ENCODE measurements at regions not wholly inside any gene's neighbourhood (a gene's known extent, or its start where the extent isn't known, plus 50 kb on each side); places are given as distances from the start of the nearest gene placed in this dataset.

- DNase-seq: no peak
Observed at GRCh38 chr1:168381850-168382249, 101.2 kb downstream of the TBX19 start.

DNA sequence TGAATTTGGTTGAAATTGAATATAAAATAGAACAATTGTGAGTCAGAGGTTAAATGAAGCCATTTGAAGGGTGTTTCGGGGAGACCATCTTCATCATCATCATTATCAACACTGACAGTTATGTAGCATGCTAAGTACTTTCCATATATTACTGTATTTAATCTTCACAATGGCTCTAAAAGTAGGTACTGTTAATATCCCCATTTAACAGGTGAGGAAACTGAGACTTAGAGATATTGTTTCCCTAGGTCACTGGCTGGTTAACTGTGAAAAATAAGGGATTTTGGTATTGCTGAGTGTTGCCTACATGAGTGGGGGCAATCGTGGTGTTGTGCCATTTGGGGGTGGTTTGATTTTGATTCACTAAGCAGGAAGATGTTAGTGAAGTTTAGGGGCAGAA lies 100.3 kb downstream of the TBX19 start:
- DNase-seq: no peak

DNA sequence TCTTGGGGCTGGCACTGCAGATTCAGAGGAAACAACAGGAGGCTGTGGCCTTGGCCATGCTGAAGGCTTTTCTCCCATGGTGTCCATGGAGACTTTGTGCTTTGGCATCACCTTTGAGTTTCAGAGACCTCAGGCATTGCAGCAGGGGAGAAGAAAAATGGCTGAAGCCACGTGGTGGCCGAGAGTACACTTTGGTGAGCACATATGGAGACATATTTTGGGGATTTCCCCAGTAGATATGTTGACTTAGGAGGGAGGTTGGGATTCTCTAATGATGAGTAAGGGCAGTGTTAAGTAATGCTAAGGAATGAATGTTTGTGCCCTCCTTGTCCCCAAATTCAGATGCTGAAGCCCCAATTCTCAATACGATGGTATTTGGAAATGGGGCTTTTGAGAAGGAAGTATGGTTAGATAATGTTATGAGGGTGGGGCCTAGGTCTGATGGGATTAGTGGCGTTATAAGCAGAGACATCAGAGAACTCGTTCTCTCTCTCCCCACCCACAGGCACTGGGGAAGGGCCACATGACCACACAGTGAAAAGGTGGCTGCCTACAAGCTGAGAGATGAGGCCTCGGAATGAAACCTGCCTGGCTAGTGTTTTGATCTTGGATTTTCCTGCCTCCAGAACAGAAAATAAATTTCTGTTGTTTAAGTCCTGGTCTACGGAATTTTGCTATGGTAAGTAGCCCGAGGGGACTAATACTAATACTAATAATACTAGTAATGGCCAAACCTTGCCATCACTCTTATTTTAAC lies 98.6 kb downstream of the TBX19 start:
- DNase-seq: no peak

DNA sequence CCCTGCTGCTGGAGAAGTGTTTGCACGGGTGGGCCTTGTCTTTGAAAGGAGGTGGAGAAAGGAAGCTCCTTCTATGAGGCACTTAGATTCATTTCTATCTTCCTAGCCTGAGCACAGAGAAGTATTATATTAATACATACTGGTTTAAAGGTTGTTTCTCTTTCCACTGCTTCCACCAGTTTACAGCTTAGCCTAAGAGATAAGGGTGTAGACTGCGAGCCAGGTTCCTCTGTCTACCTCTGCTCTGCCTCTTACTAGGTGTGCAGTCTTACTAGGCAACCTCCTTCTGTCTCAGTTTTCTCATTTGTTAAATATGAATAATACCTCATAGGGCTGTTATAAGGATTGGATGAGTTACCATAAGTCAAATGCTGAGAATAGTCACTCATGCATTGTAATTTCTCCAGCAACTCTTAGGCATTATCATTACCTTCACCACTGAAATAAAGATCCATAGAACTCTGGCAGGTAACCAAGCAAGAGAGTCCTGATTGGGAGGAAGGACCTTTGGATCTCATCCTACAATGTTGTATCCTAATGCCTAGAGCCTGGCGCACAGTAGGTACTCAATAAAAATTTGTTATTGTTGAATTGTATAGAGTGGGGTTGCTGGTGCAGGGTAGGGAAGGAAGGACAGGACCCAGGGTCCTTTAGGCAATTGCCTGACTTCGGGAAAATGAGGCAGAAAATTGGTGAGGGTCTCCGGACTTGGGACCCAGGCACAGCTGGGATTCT lies 95.1 kb downstream of the TBX19 start:
- no peak for DNase-seq

GRCh38 chr1:168374566-168374965 lies 93.9 kb downstream of the TBX19 start:
- DNase-seq: no peak

DNA sequence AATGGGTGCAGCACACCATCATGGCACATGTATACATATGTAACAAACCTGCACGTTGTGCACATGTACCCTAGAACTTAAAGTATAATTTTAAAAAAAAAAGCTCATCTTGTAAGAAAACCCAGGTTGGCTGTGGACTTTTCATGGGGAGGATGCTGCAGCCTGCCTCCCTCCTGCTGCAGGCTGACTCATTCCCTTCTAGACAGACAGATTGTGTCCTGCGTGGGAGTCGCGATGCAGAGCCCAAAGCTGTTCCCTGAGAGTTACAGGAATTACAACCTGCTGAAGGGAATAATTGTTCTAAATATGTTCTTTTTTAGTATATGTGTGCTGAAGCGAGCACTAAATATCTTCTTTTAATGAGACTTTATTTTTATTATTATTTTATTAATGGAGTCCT lies 93.2 kb downstream of the TBX19 start:
- no peak for DNase-seq

DNA sequence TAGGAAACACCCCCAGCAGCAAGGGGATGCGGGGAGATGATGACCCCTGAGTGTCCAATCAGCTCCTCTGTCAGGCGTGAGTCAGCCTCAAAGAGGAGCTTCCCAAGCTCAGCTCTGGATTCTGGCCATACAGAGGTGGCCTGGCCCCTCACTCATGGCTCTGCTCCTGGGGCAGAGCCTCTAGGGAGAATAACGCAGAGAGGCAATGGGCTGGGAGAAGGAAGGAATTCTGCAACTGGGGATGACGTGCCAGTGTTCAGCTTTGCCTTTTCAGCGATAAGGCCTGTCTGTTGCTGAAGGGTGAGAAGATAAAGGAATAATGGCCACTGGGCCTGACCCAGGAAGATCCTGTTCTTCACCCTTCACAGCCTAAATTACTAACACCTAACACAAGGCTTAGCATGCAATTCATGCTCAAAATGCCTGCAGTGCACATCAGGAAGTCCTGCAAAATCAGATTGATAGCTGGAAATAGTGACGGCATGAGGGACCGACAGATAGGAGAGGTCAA lies 92.2 kb downstream of the TBX19 start:
- DNase-seq: no peak

- no peak for DNase-seq
Observed at GRCh38 chr1:168372307-168372706, 91.6 kb downstream of the TBX19 start.

DNA sequence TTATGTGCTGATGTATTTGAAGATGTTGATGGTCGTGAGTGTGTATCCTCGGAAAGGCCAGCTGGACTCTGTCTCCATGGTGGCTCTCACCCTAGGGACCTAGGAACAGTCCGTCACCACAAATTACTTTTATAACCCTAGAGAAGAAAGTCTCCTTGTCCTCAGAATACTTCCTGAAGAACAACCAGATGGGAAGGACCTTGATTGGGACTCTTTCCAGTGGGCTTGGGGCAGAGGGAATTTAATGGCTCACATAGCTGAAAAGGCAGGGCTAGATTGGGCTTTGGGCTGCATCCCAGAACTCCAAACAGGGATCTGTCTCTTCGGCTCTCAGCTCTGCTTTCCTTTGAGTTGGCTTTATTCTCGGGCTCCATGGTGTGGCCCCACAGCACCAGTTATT lies 90.8 kb downstream of the TBX19 start:
- DNase-seq: no peak

- DNase-seq: no peak
Observed at GRCh38 chr1:168370586-168370985, 89.9 kb downstream of the TBX19 start.

- no peak for DNase-seq
Observed at GRCh38 chr1:168369655-168370054, 89.0 kb downstream of the TBX19 start.

DNA sequence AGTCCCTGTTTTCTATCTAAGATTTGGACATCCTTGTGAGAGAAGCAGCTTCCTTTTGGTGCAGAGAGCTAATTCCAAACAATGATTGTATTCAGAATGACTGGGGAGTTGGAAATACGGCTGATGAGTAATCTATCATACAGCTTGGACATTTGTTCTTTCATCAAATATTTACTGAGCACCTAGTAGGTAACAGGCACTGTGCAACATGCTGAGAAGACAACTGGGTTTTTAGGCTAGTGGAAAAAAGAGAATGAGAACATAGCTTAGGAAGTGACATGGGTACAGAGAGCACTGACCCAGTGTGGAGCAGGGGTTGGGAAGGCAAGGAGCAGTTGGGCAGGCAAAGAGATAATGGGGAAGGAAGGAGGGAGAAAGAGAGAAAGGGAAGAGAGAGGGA lies 87.5 kb downstream of the TBX19 start:
- DNase-seq: no peak

DNA sequence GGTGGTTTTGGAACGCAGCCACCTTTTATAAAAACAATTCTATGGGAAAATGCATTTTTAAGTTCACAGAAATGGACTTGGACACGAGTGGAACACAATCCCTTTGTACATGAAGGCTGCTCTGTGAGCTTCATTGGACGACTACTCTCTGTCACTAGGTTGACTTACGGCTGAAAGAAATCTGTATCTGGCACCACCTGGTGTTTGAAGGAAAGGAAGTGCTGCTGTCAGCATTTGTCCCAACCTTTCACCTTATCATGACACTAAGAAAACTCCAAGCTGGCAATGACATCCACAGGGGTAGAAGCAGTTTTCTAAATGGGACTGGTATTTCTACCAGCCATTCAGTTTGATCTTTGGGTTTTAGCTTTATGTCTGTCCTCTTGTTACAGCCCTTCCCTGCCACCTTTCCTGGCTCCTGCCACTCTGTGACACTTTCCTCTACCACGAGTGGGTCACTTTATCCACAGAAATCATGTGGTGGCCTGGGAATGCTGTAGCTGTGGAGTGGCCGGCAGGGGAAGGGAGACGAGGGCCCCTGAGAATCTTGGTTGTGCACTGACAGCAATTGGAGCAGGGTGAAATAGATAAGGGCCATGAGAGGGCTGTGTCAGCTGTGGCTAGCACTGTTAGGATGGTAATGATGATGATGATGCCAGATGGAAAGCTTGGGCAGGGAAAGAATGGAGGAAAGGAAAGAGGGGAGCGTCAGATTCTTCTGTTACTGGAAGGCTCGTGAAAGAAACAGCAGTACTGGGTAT lies 85.2 kb downstream of the TBX19 start:
- DNase-seq: no peak
